Activated CD4-positive, alpha-beta T cell treated with anti-CD3 and anti-CD28 coated beads, Interleukin-2, amount 50 U/mL, for 1 hour (primary cell): ENCODE measurements at regions not wholly inside any gene's neighbourhood (a gene's known extent, or its start where the extent isn't known, plus 50 kb on each side); places are given as distances from the start of the nearest gene placed in this dataset.

Source experiments
- DNase-seq: peaks from one replicate; pipeline ENCODE4 v3.0.0-alpha.2; 2020

DNA sequence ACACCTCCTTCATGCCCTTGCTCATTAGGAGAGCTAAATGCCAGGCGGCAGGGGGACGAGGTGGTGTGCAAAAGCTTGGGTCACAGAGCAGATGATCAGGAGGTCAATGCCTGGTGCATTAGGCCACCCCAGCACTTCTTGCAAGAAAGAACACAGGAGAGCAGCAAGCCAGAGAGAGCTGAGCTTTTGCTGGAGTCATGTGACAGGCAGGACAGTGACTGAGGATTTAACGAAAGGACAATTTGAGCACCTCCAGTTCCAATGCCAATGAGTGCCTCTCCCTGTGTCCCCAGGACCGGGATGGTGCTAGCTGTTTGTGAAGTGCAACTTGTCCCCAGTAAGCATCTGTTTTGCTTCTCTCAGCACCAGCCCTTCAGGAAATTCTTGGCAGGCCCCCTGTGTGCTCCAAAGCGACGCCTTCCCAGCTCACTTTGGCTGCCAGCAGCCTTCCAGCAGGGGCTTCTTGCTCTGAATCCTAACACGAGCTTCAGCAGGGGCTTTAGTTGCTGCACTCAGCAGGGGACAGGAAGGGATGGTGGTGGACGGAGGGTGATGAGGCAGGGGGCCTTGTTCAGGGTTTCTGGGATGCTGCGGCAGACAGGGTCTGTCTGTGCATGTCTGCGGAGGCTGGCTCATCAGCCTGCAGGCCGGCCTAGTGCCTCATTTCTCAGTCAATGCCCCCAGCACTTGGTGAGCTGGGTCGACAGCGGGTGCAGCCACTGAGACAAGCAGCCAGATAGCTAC, 368.1 kb downstream of the RPS24 start:
- no peak for DNase-seq

DNA sequence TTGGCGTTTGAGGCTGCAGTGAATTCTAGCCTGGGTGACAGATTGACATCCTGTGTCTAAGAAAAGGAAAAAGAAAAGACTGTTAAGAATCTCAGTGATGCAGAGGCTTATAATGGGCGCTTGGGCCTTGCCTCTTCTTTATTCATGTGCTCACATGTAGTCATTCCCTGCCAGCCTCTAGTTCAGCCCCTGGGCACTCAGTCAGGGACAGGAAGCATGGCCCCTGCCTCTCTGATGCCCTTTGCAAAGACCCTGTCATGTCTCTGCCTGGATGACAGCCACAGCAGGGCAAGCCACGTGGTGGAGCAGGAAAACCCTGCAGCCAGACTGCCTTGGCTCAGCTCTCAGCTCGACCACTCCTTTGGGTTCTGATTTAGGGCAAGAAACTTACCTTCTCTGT, 368.9 kb downstream of the RPS24 start:
- DNase-seq, result no peak

DNA sequence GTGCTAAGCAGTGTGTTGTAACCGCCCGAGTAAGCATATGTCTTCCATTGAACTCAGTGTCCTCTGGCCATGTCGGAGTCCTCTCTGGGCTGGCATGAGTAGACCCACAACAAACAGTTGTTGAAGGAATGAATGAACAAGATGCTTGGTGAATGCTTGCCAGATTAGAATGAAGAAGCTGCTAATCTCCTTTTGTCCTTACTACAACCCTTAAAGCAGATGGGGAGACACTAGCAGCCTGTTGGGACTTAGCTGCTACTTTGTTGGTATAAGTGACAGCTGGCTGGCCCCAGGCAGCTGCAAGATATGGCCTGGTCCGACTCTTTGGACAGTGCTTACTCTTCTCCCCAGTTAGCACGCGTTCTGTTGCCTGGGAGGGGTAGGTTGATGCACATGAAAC, 370.1 kb downstream of the RPS24 start:
- no peak for DNase-seq

DNA sequence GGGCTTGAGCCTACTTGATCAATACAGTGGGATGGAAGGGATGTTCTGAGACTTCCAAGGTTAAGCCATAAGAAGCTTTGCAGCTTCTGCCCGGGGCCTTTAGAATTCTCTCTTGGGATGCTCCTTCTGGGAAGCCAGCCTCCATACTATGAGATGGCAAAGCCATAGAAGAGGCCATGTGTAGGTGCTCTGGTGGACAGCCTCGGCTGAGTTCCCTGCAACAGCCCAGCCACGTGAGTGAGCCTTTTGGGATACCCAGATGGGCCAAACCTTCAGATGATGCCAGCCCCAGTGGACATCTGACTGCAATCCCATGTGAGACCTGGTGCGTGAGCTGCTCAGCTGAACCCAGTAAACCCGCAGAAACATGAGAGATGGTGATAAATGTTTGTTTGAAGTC, 370.6 kb downstream of the RPS24 start:
- no peak for DNase-seq

DNA sequence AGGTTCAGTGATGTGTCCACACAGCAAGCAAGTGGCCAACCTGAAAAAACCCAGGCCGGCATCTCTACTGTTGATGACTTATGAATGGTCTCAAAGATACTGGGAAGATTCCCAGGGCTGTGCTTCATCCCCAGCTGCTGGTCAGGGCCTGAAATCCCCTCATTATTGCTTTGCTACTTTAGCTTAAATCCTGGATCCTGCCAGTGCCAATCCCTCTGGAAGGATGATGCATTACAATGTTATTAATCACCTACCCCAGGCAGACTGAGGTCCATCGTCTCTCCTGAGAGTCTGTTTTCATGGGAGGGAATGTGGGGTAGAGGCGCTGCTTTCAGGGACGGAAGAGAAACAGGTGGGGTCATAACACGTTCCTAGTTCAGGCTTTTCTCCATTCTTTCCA, 371.6 kb downstream of the RPS24 start:
- DNase-seq, result no peak

DNA sequence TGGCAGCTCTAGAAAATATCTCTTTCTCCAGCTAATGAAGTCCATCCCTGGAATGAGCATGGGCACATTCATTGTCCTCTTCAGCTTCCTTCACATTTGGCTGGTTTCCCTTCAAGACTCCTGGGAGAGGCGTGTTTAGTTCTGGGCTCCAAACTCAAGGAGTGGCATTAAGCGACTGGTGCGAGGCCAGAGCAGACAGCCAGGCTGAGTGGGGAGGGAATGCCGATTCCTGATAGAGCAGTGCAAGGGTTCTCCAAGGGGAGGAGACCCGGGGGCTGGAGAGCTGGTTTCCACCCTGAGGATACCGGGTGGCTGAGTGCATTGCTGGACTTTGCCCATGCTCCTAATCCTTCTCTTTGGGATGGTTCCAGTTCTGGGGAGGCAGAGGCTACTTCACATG, 372.1 kb downstream of the RPS24 start:
- no peak for DNase-seq

DNA sequence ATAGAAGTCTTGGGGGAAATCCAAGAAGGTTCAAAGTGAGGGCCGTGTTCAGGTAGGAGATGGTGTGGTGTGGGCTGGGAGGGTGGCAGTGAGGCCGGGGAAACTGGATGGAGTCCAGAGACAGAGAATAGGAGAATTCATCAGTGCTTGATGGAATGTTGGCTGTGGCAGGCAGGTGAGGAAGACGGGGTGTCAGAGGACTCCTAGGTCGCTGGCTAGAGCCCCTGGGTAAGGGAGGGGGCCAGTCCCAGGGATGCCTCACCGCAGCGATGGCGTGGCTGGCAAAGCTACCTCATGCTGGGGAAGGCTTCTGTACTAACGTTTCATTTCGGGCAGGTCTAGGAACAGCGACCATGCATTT, 373.0 kb downstream of the RPS24 start:
- no peak for DNase-seq

DNA sequence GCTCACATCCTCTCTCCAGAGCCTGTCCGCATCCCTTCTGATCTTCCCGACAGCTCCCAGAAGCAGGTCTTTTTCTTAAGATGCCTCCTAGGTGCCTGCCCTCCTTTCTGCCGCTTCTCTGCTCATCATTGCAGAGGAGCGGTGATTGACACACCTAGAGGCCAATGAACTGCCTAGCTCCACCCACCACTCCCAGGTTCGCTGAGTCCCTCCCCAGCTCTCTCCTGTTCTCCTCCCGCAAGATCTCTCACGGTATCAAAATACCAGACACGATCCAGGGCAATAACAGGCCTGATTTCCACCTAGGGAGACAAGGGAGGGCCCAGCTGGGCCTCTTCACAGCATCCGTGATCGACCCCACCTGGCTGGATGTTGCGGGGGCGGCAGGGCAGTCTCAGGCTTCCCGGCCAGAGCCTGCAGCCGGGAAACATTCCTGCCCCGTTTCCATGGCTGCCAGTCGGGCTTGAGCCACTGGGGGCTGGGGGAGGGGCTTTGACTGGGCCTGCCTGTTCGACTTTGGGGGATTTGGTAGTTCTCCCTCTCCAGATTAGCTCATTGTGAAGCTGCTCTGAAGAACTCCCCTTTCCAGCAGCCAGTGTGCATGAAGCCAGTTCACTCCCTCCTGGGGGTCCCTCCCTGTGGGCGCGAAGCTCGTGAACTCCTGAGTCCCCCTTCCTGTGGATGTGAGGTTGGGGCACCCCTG, 373.5 kb downstream of the RPS24 start:
- peak; percentile 50 for DNase-seq

DNA sequence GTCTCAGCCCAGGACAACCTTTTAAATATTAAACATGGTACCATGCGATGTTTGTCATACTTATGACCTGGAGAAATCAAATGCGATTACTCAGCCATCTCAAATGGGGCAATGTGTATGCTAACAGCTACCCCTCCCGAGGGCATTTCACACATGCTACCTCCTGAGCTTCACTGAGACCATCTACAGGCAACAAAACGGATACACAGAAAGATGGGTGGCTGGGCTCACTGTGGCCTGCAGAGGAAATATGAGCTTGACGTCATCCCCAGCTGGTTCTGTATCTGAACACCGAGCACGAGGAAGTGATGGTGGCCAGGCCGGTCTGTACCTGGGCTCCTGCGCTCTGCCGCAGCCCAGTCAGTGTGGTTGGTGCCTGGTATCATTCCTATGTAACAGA, 374.3 kb downstream of the RPS24 start:
- no peak for DNase-seq

DNA sequence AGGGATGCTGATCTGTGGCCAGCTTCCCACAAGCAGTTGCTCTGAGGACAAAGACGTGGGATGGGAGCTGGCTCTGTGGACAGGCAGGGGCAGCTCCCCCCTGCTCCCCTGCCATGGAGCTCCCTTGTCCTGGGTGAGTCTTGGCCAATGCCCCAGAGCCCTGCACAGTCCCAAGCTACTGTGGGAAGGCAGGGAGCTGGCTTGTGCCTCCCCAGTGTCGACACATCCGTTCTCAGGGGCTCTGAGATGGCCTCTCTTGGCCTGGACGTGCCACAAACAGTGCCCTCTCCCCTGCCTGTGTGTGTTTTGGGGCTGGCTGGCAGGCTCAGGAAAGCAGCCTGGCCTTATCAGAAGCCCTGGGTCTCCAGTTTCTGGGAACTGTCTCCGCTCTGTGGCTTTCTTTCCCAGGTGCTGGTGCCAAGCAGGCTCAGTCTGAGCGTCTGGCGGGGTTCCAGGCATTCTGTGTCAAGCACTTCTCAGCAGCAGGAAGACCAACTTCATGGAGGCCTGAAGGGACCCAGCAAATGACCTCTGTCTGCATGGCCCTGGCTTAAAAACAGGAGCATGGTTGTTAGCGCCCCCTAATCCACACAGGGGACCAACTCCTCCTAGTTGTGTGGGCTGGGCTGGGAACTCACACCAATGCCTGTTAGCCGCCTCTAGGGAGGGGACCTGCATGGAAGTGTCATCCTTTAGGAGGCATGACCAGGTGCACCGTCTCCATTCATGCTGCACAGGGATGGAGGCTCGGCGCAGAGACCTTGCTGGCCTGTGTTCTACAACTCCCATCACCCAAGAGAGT, 375.2 kb downstream of the RPS24 start:
- DNase-seq, result no peak

DNA sequence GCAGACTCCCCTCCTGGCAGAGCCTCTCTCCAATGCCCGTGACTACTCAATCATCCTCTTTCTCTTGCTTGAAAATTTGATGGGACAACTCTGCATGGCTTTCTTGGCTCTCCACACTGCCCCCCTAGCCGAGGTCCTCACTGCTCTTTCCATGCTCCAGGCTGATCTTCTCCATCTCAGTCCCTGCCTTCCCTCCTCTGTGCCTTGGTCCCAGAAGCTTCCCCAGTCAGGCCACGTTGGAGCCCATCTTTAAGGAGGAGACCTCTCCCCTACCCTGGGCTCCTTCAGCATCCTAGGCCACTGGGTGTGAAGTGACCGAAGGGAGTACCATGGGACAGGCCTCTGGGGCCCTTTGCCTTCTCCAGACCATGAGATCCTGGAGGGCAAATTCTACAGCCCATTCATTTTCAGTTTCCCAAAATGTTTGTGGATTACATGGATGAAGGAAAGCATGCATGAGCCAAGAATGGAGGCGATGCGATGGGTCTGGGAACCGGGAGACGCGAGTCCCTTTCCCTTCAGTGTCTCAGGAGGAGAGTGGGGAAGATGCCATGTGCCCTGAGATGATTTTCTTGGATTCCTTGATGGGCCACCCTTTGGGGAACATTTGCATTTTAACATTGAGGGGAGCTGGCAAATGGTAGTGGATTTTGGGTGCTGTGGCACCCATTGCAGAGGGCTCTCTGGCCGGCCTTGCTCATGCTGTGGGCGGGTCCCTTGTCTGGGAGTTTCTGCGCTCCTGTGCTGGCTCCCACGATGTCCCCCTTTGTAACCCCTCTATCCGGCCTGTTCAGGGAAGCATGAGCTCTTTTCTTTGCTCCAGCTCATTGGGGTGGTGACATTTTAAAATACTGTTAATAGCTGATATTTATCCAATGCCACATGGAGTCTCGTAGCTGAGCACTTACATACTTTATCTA, 376.6 kb downstream of the RPS24 start:
- DNase-seq, result no peak

DNA sequence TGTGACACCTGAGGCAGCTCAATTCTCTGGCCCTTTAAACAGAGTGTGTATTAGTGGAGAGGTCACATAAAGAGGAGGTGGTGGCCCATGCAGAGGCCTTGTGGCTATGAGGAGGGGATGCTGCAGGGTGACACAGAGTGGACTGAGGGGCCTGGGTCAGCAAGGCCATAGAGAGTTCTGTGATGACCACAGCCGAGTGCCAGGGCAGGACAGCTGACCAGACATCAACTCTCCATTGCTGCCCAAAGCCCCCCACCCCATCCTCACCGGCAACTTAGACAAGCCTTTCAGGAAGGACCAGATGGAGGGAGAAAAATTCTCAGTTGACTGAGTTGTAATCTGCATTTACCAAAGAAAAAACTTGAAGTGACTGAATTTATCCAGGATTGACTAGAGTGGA, 378.1 kb downstream of the RPS24 start:
- no peak for DNase-seq

DNA sequence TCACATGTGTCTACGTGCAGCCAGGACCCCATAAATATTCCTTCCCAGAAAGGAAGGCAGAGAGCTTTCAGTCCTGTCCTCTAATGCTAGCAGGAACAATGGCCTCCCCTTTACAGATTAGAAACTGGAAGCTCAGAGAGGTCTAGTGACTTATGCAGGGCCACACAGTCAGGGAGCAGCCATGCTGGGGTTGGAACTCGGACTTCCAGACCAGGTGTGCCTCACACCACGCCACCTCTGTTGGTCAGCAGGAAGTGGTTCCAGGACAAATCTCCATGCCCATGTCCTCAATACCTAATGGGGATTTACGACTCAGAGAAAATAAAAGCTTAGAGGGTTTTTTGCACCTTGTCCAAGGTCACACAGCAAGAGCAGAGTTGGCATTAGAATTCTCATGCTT, 378.9 kb downstream of the RPS24 start:
- DNase-seq, result no peak

DNA sequence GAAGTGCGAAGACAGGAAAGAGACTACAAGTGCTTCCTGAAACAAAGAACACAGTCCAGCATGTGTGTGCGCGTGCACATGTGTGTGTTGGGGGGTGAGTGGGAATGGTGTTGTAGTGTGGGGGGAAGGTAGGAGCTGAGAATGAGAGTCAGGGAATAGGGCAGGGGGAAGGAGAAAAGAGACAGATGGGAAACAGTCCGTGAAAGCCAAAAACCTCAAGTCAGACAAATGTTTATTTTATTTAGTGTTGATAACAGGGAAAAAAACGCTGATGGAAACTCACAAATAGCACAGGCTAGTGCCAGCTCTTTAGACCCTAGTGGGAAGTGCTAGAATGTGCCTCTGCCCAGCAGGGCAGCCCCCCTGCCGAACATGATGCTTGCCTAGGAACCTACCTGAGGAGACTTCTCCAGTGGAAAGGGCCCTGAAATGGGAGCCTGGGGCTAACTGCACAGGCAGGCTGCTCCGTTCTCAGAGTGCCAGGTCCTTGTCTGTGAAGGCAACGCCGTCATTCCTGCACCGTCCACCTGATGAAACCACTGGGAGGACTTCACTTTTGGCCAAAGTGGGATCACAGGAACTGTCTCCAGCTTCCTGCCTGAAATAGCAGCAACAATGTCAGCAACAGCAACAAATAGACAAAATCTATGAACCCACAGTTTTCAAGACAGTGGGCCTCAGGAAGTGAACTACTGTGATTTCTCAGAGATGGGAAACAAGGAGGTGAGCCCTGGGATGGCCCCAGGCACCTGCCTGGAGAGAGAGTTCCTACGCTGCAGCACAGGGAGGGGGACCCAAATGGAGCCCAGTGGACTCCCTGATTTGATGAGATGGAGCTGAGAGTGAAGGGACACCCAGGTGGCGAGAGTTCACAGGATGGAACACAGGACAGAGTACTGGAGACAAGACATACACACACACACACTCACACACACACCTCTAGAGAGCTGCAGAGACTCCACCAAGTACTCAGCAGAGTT, 379.7 kb downstream of the RPS24 start:
- DNase-seq, result no peak

DNA sequence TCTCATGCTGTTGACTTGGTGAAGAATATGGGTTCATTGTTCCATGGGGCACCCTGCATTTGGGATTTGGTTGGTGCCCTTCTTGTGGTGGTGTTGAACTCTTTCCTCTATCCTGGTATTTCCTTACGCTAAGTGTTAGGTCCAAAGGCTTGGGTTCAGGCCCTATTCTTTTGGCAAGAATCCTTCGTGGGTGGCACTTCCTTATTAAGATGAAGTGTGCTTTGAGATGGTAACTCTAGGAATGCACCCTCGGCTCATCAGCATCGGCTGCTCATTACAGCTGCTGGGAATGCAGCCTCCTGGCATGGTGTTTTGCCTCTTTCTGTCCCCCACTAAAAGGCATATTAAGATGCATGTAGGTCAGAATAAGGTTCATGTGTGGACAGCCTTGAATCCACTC, 380.7 kb downstream of the RPS24 start:
- DNase-seq, result no peak

DNA sequence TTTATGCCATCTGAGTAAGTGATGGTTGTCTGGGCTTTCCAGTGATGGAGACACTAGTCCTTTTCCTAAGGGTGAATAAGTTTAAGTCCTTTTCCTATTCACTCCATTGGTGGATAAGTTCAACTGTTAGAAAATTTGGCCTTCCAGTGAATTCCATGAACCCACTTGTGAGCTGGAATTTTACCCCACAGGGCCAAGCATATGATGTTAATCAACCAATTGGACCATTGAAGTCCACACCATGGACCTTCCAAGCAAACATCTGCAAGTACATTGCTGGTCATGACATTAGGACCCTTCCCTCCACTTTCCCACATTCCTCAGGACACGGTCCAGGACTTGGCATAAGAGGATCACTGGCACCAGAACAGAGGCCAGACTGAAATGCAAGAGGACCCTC, 381.4 kb downstream of the RPS24 start:
- no peak for DNase-seq

DNA sequence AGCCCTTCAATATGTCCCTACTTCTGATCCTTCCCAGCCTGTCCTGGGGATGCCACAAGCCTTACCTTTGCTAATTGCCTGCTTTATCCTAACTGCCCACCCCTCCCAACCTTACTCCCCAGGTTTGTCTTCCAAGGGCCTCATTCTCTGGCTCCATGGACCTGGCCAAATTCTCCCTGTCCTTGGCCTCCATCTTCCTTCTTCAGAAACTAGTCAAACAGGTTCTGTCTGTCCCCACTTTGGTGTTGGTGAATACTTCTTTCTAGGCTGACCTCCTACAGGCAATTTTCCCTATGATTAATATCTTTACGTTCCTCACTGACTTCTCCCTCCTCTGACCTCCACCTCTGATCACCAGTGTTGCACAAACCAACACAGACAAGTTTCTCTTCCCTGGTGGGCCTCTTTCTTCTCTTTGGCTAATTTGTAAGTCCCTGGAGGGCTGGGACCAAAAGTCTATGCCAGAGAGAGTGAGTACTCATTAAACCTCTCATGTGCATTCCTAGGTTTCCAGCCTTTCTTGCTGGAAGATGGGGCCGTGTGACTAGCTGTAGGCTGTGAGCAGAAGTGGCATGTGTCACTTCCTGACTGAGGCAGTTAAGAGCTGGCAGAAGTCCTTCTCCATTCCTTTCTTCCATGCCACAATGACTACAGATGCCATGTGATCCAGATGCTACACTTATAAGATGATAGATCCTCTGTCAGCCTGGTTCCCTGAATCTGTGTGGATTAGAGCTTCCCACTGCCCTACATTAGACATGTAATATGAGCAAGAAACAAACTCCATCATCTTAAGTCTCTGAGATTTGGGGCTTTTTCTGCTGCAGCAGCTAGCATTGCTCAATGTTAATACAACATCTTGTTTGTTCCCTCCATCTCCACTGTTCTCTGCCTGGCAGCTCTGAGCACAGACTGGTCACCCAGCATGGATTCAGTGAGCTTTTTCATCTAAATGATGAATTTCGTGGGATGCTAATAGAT, 382.7 kb downstream of the RPS24 start:
- no peak for DNase-seq

DNA sequence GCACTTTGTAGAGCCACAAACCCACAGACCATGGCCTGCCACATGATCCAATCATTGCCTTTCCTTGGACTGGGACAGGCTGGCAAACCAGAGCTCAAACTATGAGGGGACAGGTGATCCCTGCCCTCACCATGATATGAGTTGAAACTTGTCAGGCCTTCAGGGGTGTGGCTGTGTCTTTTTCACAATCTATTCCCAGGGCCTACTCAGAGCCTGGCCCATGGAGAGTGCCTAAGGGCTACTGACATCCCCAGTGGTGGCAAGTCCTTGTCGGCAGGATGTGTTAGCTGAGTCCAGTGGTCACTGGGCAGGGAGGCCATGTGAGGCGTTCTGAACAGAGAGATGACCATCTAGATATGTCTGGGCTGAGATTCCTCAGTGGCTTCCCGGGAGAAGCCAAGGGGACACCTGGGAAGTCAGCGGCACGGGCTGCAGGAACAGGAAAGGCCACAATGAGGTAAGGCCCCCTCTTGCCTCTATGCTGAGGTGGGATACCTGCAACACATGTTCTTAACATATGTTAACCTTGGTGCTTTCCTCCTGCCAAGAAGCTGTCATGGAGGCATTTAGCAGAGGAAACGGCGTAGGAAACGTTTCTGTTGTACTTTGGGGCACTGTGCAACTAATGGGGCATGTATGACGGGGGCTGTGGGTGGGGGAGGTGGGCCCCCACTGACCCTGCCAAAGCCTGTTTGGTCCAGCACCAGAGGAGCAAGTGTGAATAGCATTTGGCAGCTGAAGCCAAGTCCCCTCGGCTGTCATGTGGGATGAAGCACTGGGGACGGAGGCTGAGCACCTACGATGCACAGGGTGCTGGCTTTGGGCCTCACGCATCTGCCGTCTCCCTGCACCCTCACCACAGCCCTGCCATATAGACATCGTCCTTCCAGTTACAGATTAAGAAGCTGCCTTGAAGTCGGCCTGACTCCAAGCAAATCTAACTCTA, 384.0 kb downstream of the RPS24 start:
- no peak for DNase-seq
